ENCODE measurements at regions not wholly inside any gene's neighbourhood (a gene's known extent, or its start where the extent isn't known, plus 50 kb on each side); places are given as distances from the start of the nearest gene placed in this dataset.

GRCh38 chr6:119545245-119545644, 195.7 kb upstream of the MAN1A1 start:
- Histone ChIP-seq H3K27ac (no peak overlapping the region), H3K4me1 (no peaks in the 10 kb centered on the region), H3K36me3 (no peaks in the 10 kb centered on the region), H3K4me3 (replicated peaks in 1 of 3) (no peak overlapping the region), H3K9me3 (no peaks in the 10 kb centered on the region), H3K27me3 (no peaks in the 10 kb centered on the region)
- no peak for TF ChIP-seq POLR2A (IDR thresholded peaks at IDR 0.05)
- TF ChIP-seq CTCF (IDR thresholded peaks at IDR 0.05): no peak
- no peak for DNase-seq
- 93 to 94% methylated on average over 1 of the region's 1 CpG for WGBS, 2 donors
- intact Hi-C loops (cut with DNase I): no loop called here

DNA sequence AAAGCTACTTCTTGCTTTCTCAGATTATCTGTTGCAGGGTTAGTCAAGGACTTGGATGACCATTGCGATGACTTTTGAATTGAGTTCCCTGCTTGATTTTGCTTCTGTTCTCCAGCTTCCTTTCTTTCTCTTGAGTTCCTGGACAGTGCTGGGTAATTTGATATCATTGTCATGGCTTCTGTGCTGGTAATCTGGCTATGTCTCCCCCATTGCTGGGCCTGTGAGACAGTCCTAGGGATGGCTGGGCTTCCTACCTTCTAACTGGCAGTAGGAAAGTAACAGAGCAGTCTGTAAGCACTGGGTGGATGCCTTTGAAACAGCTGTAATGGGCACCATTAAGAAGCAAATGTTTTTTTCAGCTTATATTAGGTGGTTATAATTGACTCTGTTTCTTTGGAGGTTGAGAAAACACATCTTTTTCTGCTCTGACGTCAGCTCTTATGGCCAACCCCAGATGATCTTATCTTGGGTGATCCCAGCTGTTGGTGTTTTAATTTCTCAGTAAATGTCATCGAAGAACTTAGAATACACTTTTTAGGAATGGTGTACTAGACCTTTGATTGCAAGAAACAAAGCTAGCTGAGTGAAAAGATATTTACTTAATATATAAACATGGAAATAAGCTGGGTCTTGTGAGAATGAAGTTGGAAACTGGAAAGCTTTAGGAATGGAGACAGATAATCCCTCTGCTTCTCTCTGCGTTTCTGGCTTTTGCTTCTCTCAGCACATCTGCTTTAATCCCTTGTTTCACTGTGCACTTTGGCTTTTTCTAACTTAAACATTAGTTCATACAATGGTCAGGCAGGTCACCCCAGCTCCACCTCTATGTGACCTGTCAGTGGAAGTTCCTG, 195.0 kb upstream of the MAN1A1 start:
- H3K4me1 ChIP-seq: no peaks in the 10 kb centered on the region
- H3K27ac ChIP-seq: no peak overlapping the region
- no peak overlapping the region for H3K4me3 ChIP-seq (replicated peaks in 1 of 3)
- H3K27me3 ChIP-seq: no peaks in the 10 kb centered on the region
- no peaks in the 10 kb centered on the region for H3K36me3 ChIP-seq
- intact Hi-C loops (cut with DNase I): no loop called here
- no peak for TF ChIP-seq CTCF (IDR thresholded peaks at IDR 0.05)
- no peak for TF ChIP-seq POLR2A (IDR thresholded peaks at IDR 0.05)
- no peaks in the 10 kb centered on the region for H3K9me3 ChIP-seq
- 89 to 90% methylated on average over 4 of the region's 4 CpGs for WGBS, 2 donors
- no peak for DNase-seq

DNA sequence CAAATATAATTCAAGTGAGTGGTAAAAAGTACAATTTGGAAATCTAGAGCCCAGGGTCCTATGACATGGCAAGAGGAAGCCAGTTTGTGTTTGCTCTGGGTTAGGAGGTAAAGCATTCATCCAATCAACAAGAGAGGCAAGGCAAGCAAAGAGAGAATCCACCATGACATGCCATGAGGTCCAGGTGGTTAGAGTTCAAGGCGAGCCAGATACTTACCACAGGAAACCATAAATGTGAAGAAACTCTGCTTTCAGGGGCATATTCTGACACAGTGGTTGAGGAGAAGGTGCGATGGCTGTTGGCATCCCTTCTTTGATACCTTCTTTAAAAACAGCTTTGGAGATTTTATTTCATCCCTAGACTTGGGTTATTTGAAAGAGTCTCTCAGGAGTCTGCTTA, 193.8 kb upstream of the MAN1A1 start:
- no peak overlapping the region for H3K4me3 ChIP-seq (replicated peaks in 1 of 3)
- intact Hi-C loops (cut with DNase I): no loop called here
- WGBS, 2 donors: 94 to 98% methylated on average over 2 of the region's 2 CpGs
- H3K36me3 ChIP-seq: no peaks in the 10 kb centered on the region
- no peaks in the 10 kb centered on the region for H3K4me1 ChIP-seq
- no peaks in the 10 kb centered on the region for H3K27me3 ChIP-seq
- DNase-seq: no peak
- H3K27ac ChIP-seq: no peak overlapping the region
- no peak for TF ChIP-seq POLR2A (IDR thresholded peaks at IDR 0.05)
- H3K9me3 ChIP-seq: no peaks in the 10 kb centered on the region

DNA sequence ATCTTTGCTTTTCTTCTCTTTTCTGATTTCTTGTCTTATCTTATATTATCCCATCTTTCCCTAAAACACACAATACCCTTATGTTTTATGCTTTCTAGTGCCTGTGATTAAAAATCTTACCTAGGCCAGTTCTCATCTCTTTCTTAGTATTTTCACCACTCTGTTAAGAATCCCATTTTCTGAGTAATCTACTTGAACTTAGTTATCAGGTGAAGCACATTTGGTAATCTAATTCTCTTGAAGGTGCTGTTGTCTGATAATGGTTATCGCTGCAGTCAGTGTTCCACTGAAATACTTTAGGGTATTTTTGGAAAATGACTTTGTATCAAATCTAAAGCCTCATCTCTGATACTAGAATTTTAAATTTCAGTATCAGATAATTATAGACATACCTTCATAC, 192.5 kb upstream of the MAN1A1 start:
- no peaks in the 10 kb centered on the region for H3K36me3 ChIP-seq
- H3K4me3 ChIP-seq (replicated peaks in 1 of 3): no peak overlapping the region
- no peaks in the 10 kb centered on the region for H3K9me3 ChIP-seq
- no peaks in the 10 kb centered on the region for H3K4me1 ChIP-seq
- DNase-seq: no peak
- WGBS, 2 donors: 97 to 98% methylated on average over 1 of the region's 1 CpG
- intact Hi-C loops (cut with DNase I): no loop called here
- TF ChIP-seq CTCF (IDR thresholded peaks at IDR 0.05): no peak
- TF ChIP-seq POLR2A (IDR thresholded peaks at IDR 0.05): no peak
- H3K27me3 ChIP-seq: no peaks in the 10 kb centered on the region
- H3K27ac ChIP-seq: no peak overlapping the region

DNA sequence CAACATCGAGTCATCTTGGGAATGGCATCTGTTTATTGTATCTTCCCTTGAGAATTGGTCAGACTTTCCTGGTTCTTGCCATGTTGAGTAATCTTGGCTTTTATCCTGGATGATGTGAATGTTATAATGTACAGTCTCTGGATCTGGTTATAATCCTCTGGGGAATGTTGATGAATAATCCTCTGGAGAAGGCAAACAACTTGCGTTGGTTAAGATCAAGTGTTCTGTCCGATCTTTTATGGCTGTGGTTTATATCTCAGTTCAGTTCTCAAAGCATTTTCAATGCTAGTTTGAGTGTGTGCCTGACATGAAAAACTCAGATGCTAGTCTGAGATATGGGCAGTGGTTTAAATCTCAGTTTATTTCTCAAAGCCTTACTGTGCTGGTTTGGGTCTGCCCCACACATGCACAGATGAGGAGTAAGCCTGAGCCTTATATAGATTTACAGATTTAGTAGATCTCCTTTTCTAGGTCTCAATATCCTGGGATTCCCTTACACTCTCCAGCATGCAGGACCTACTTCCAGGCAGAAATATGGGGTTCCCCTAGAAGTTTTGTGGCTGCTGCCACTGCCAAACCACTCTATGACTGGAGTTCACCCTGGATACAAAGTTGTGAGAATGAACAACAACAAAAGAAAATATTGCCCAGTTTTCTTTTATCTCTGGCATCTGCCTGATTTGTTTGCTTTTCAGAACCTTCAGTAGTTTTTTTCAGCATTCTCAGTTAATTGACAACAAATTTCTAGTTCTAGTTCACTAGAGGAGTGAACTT, 191.8 kb upstream of the MAN1A1 start:
- DNase-seq: no peak
- Histone ChIP-seq H3K27ac (no peak overlapping the region), H3K9me3 (no peaks in the 10 kb centered on the region), H3K27me3 (no peaks in the 10 kb centered on the region), H3K36me3 (no peaks in the 10 kb centered on the region), H3K4me1 (no peaks in the 10 kb centered on the region), H3K4me3 (replicated peaks in 1 of 3) (no peak overlapping the region)
- intact Hi-C loops (cut with DNase I): no loop called here
- 61 to 67% methylated on average over 3 of the region's 3 CpGs for WGBS, 2 donors
- TF ChIP-seq CTCF (IDR thresholded peaks at IDR 0.05) (no peak), POLR2A (IDR thresholded peaks at IDR 0.05) (no peak)
